Hepatocyte (in vitro differentiated cells): ENCODE measurements at regions not wholly inside any gene's neighbourhood (a gene's known extent, or its start where the extent isn't known, plus 50 kb on each side); places are given as distances from the start of the nearest gene placed in this dataset.

Source experiments
- DNase-seq: peaks from one replicate; pipeline ENCODE4 v3.0.0-alpha.2; 2016; ENCODE audit warnings: low spot score
- H2AFZ ChIP-seq: fragments of 200-600 bp; sonication (generic); 2 replicates; pipeline ENCODE4 v1.6.0; 2016; ENCODE audit warnings: antibody characterized with exemption, mild to moderate bottlenecking
- H3K27ac ChIP-seq: fragments of 200-600 bp; sonication (generic); 2 replicates; pipeline ENCODE4 v1.5.1; 2016; ENCODE audit warnings: mild to moderate bottlenecking
- H3K27me3 ChIP-seq: fragments of 200-600 bp; sonication (generic); 2 replicates; pipeline ENCODE4 v1.6.1; 2016
- H3K36me3 ChIP-seq: fragments of 200-600 bp; sonication (generic); replicated peaks from 2 replicates; pipeline ENCODE4 v1.5.1; 2016; ENCODE audit warnings: low read depth; ENCODE audit not compliant: insufficient read depth
- H3K4me1 ChIP-seq: fragments of 200-600 bp; sonication (generic); 2 replicates; pipeline ENCODE4 v1.5.1; 2016; ENCODE audit warnings: mild to moderate bottlenecking, moderate library complexity; ENCODE audit not compliant: insufficient read depth
- H3K4me2 ChIP-seq: fragments of 200-600 bp; sonication (generic); 2 replicates; pipeline ENCODE4 v1.6.0; 2016
- H3K4me3 ChIP-seq: fragments of 200-600 bp; sonication (generic); 2 replicates; pipeline ENCODE4 v1.5.1; 2016; ENCODE audit warnings: mild to moderate bottlenecking
- H3K79me2 ChIP-seq: fragments of 200-600 bp; sonication (generic); 2 replicates; pipeline ENCODE4 v1.6.0; 2017; ENCODE audit warnings: mild to moderate bottlenecking
- H3K9me2 ChIP-seq: fragments of 200-600 bp; sonication (generic); replicated peaks from 2 replicates; pipeline ENCODE4 v1.6.0; 2017; ENCODE audit warnings: mild to moderate bottlenecking; ENCODE audit not compliant: insufficient read depth
- H3K9me3 ChIP-seq: fragments of 200-600 bp; sonication (generic); 2 replicates; pipeline ENCODE4 v1.5.1; 2016; ENCODE audit warnings: low read depth, mild to moderate bottlenecking
- H4K20me1 ChIP-seq: fragments of 200-600 bp; sonication (generic); 2 replicates; pipeline ENCODE4 v1.6.0; 2016; ENCODE audit warnings: mild to moderate bottlenecking; ENCODE audit not compliant: insufficient read depth, poor library complexity, severe bottlenecking
- CTCF ChIP-seq: fragments of 200-600 bp; sonication (generic); IDR thresholded peaks from 2 replicates; pipeline ENCODE4 v1.5.1; 2016; ENCODE audit warnings: antibody characterized with exemption, mild to moderate bottlenecking; ENCODE audit not compliant: poor library complexity
- EZH2 ChIP-seq: fragments of 200-600 bp; sonication (generic); IDR thresholded peaks from 2 replicates; pipeline ENCODE4 v1.6.1; 2016; ENCODE audit warnings: antibody characterized with exemption, mild to moderate bottlenecking, borderline replicate concordance
- EZH2phosphoT487 ChIP-seq: fragments of 200-600 bp; sonication (generic); IDR thresholded peaks from one replicate; pipeline ENCODE4 v1.6.1; 2018; ENCODE audit warnings: antibody characterized with exemption, mild to moderate bottlenecking, low read depth, moderate library complexity; ENCODE audit not compliant: unreplicated experiment, severe bottlenecking
- WGBS: methylation state at CpG from one replicate; pipeline ENCODE4 v1.1.6; 2016; ENCODE audit warnings: low lambda C conversion rate; ENCODE audit errors: missing lambda C conversion rate; 5-methylcytosine and 5-hydroxymethylcytosine counted together

DNA sequence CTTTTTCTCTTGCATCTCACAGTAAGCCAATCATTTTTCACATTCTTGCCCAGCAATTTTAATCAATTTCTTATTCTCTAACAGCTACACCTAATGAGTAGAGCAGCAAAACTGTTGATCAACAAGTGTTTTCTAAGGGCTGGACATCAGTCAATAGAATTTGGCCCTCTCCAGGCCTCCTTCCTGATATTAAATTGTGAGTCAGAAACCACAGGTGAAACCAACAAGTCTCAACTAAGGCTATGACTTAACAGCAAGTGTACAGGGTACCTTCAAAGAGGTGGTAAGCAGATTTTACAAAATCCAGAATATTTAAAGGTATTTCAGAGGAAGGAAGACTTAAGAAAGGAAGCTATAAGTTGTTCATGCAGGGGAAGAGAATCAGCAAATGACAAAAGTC lies 156.5 kb upstream of the ARHGAP24 start:
- Histone ChIP-seq H3K27me3 (no peaks in the 10 kb centered on the region), H3K4me3 (no peak overlapping the region), H4K20me1 (no peaks in the 10 kb centered on the region), H3K4me2 (no peak overlapping the region), H3K9me2 (no peaks in the 10 kb centered on the region), H3K4me1 (no peaks in the 10 kb centered on the region), H3K27ac (no peak overlapping the region), H3K9me3 (no peaks in the 10 kb centered on the region), H3K36me3 (no peaks in the 10 kb centered on the region), H3K79me2 (no peaks in the 10 kb centered on the region), H2AFZ (no peak overlapping the region)
- no peak for DNase-seq
- TF ChIP-seq EZH2, result no peak
- peak; percentile 20 for TF ChIP-seq CTCF
- no peak for TF ChIP-seq EZH2phosphoT487

DNA sequence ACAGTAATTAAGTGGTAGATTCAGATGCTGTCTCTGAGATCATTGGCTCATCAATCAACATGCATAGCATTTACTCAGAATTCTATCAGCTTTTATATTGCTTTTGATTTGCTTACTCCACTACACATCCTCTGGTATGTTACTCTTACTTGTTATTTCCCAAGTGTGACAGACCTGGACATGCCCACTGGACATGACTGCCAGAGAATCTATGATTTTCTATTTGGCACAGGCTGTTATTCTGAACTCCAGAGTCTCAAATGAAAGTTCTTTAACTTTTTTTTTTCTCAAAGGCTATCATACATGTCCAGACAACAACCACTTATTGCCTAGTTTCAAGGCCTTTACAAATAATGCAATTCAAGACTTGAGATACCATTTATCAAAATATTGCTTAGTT lies 116.1 kb upstream of the ARHGAP24 start:
- Histone ChIP-seq H3K9me2 (no peaks in the 10 kb centered on the region), H3K36me3 (no peaks in the 10 kb centered on the region), H3K79me2 (no peaks in the 10 kb centered on the region), H3K27ac (no peak overlapping the region), H2AFZ (no peak overlapping the region), H3K27me3 (no peaks in the 10 kb centered on the region), H3K4me3 (no peak overlapping the region), H4K20me1 (no peaks in the 10 kb centered on the region), H3K9me3 (no peaks in the 10 kb centered on the region), H3K4me1 (no peaks in the 10 kb centered on the region), H3K4me2 (no peak overlapping the region)
- TF ChIP-seq CTCF (no peak), EZH2phosphoT487 (no peak), EZH2 (no peak)
- no peak for DNase-seq

- H3K36me3 ChIP-seq, result no peaks in the 10 kb centered on the region
- H3K9me2 ChIP-seq, result no peaks in the 10 kb centered on the region
- H3K79me2 ChIP-seq, result no peaks in the 10 kb centered on the region
- H2AFZ ChIP-seq, result no peak overlapping the region
- H3K27ac ChIP-seq, result no peak overlapping the region
- H3K4me3 ChIP-seq, result no peak overlapping the region
- WGBS, result 94% methylated on average over 2 of the region's 2 CpGs
- H4K20me1 ChIP-seq, result no peaks in the 10 kb centered on the region
- DNase-seq, result no peak
- H3K9me3 ChIP-seq, result no peaks in the 10 kb centered on the region
- no peaks in the 10 kb centered on the region for H3K27me3 ChIP-seq
- TF ChIP-seq EZH2, result no peak
- no peak for TF ChIP-seq EZH2phosphoT487
- TF ChIP-seq CTCF, result no peak
- no peak overlapping the region for H3K4me2 ChIP-seq
- H3K4me1 ChIP-seq, result no peaks in the 10 kb centered on the region
Observed at GRCh38 chr4:85362550-85362949, 112.4 kb upstream of the ARHGAP24 start.

DNA sequence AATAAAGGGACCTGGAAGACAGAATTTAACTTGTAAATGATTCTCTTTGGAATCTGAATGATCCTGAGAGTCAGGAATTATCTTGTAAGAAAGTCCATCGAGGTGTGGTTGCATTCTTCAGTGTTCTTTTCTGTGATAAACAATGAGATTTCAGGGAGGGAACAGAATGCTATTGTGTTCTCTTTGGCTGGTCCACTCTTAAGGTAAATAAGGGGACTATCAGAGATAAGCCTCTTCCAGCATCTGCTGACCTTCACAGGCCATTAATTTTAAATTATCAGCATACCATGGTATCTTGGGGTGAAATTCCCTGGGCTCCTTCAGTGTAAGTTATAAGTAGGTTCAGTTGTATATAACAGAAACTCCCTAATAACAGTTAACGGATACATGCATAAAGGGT lies 107.1 kb upstream of the ARHGAP24 start:
- Histone ChIP-seq H3K79me2 (no peaks in the 10 kb centered on the region), H3K36me3 (no peaks in the 10 kb centered on the region), H3K9me2 (no peaks in the 10 kb centered on the region), H3K4me2 (no peak overlapping the region), H2AFZ (no peak overlapping the region), H3K27me3 (no peaks in the 10 kb centered on the region), H3K27ac (no peak overlapping the region), H3K9me3 (no peaks in the 10 kb centered on the region), H3K4me3 (no peak overlapping the region), H3K4me1 (no peaks in the 10 kb centered on the region), H4K20me1 (no peaks in the 10 kb centered on the region)
- WGBS, result 49% methylated on average over 2 of the region's 2 CpGs
- DNase-seq, result no peak
- no peak for TF ChIP-seq EZH2phosphoT487
- TF ChIP-seq CTCF, result no peak
- TF ChIP-seq EZH2, result no peak
